Astrocyte (in vitro differentiated cells and primary cell): ENCODE measurements at regions not wholly inside any gene's neighbourhood (a gene's known extent, or its start where the extent isn't known, plus 50 kb on each side); places are given as distances from the start of the nearest gene placed in this dataset.

Source experiments
- DNase-seq: peaks from one replicate; pipeline ENCODE4 v3.0.0-alpha.2; 2010; ENCODE audit warnings: low read depth
- FAIRE-seq: peaks from 2 replicates; lab custom pipeline; 2011; peaks lifted over from hg19 to GRCh38; lab: Jason Lieb, UNC
- H2AFZ ChIP-seq: 2 replicates; pipeline ENCODE4 v1.6.0; 2012; ENCODE audit warnings: low read depth, low read length, inconsistent platforms
- H3K27ac ChIP-seq: 2 replicates; pipeline ENCODE4 v1.5.1; 2011; ENCODE audit warnings: low read depth, low read length, inconsistent platforms
- H3K27me3 ChIP-seq: 2 replicates; pipeline ENCODE4 v1.6.0; 2011; ENCODE audit warnings: low read length, inconsistent platforms; ENCODE audit not compliant: insufficient read depth
- H3K36me3 ChIP-seq: 2 replicates; pipeline ENCODE4 v1.5.1; 2011; ENCODE audit warnings: low read length, inconsistent platforms; ENCODE audit not compliant: insufficient read depth
- H3K4me1 ChIP-seq: 2 replicates; pipeline ENCODE4 v1.5.1; 2011; ENCODE audit warnings: low read length, inconsistent platforms; ENCODE audit not compliant: insufficient read depth
- H3K4me2 ChIP-seq: 2 replicates; pipeline ENCODE4 v1.6.0; 2012; ENCODE audit warnings: low read length, inconsistent platforms
- H3K4me3 ChIP-seq: 2 replicates; pipeline ENCODE4 v1.5.1; 2011; ENCODE audit warnings: low read depth, mild to moderate bottlenecking, low read length, inconsistent platforms; ENCODE audit not compliant: insufficient read depth
- H3K79me2 ChIP-seq: 2 replicates; pipeline ENCODE4 v1.6.0; 2012; ENCODE audit warnings: mild to moderate bottlenecking, low read length, inconsistent platforms; ENCODE audit not compliant: insufficient read depth
- H3K9ac ChIP-seq: 2 replicates; pipeline ENCODE4 v1.6.0; 2012; ENCODE audit warnings: mild to moderate bottlenecking, low read length, inconsistent platforms
- H3K9me3 ChIP-seq: 2 replicates; pipeline ENCODE4 v1.5.1; 2012; ENCODE audit warnings: low read depth, mild to moderate bottlenecking, low read length, inconsistent platforms; ENCODE audit not compliant: insufficient read depth
- H4K20me1 ChIP-seq: 2 replicates; pipeline ENCODE4 v1.6.0; 2012; ENCODE audit warnings: low read length, inconsistent platforms; ENCODE audit not compliant: insufficient read depth
- H3K27ac Mint-ChIP-seq: one replicate; pipeline ENCODE4 v1.8.0; 2021; ENCODE audit warnings: mild to moderate bottlenecking, mixed read lengths; ENCODE audit not compliant: unreplicated experiment
- H3K27me3 Mint-ChIP-seq: one replicate; pipeline ENCODE4 v1.8.0; 2021; ENCODE audit warnings: low read depth, mixed read lengths; ENCODE audit not compliant: unreplicated experiment
- H3K36me3 Mint-ChIP-seq: one replicate; pipeline ENCODE4 v1.8.0; 2021; ENCODE audit warnings: low read depth, mixed read lengths; ENCODE audit not compliant: unreplicated experiment
- H3K4me1 Mint-ChIP-seq: one replicate; pipeline ENCODE4 v1.8.0; 2021; ENCODE audit warnings: low read depth, mixed read lengths; ENCODE audit not compliant: unreplicated experiment
- H3K4me3 Mint-ChIP-seq: one replicate; pipeline ENCODE4 v1.8.0; 2021; ENCODE audit warnings: mild to moderate bottlenecking, moderate library complexity, mixed read lengths; ENCODE audit not compliant: unreplicated experiment
- H3K9me3 Mint-ChIP-seq: one replicate; pipeline ENCODE4 v1.8.0; 2021; ENCODE audit warnings: mild to moderate bottlenecking, mixed read lengths; ENCODE audit not compliant: unreplicated experiment
- CTCF ChIP-seq: IDR thresholded peaks from 2 replicates; pipeline ENCODE4 v1.5.1; 2011; ENCODE audit warnings: low read depth, mild to moderate bottlenecking, inconsistent platforms, low read length, moderate library complexity; ENCODE audit not compliant: insufficient read depth
- EZH2 ChIP-seq: IDR thresholded peaks from 2 replicates; pipeline ENCODE4 v1.6.1; 2012; ENCODE audit warnings: mild to moderate bottlenecking, low read length, inconsistent platforms; ENCODE audit not compliant: insufficient read depth

GRCh38 chr12:125303337-125303736 lies 238.1 kb downstream of the AACS start:
- Histone ChIP-seq H3K4me1 (no peaks in the 10 kb centered on the region), H3K36me3 (no peaks in the 10 kb centered on the region), H4K20me1 (no peaks in the 10 kb centered on the region), H3K27me3 (no peaks in the 10 kb centered on the region), H3K4me3 (no peak overlapping the region), H3K79me2 (no peaks in the 10 kb centered on the region), H3K4me2 (no peak overlapping the region), H3K9me3 (no peaks in the 10 kb centered on the region), H3K9ac (no peak overlapping the region), H2AFZ (no peak overlapping the region), H3K27ac (no peak overlapping the region)
- FAIRE-seq: no peak
- TF ChIP-seq EZH2: no peak
- TF ChIP-seq CTCF: no peak
- peaks cover 9% of the 10 kb centered on the region for H3K27me3 Mint-ChIP-seq
- H3K36me3 Mint-ChIP-seq: no peaks in the 10 kb centered on the region
- peaks cover 2% of the 10 kb centered on the region for H3K9me3 Mint-ChIP-seq
- no peak overlapping the region for H3K4me3 Mint-ChIP-seq
- no peak overlapping the region for H3K27ac Mint-ChIP-seq
- no peaks in the 10 kb centered on the region for H3K4me1 Mint-ChIP-seq
- no peak for DNase-seq

- H3K27me3 Mint-ChIP-seq: peaks cover 7% of the 10 kb centered on the region
Observed at GRCh38 chr12:125304029-125304428, 238.8 kb downstream of the AACS start.

More at GRCh38 chr12:125304029-125304428, 238.8 kb downstream of the AACS start:
- Histone ChIP-seq H2AFZ (no peak overlapping the region), H3K36me3 (no peaks in the 10 kb centered on the region), H3K9ac (no peak overlapping the region), H3K79me2 (no peaks in the 10 kb centered on the region), H3K27ac (no peak overlapping the region), H3K27me3 (no peaks in the 10 kb centered on the region), H3K9me3 (no peaks in the 10 kb centered on the region), H3K4me1 (no peaks in the 10 kb centered on the region), H3K4me3 (no peak overlapping the region), H3K4me2 (no peak overlapping the region), H4K20me1 (no peaks in the 10 kb centered on the region)
- no peak for TF ChIP-seq CTCF
- DNase-seq (no peak), FAIRE-seq (no peak)
- Mint-ChIP-seq H3K4me3 (no peak overlapping the region), H3K9me3 (peaks cover 2% of the 10 kb centered on the region), H3K36me3 (no peaks in the 10 kb centered on the region), H3K27ac (no peak overlapping the region), H3K4me1 (no peaks in the 10 kb centered on the region)
